ENCODE measurements at regions not wholly inside any gene's neighbourhood (a gene's known extent, or its start where the extent isn't known, plus 50 kb on each side); places are given as distances from the start of the nearest gene placed in this dataset.

- H3K9me3 ChIP-seq (ENCODE audit: low read depth, low read length, poor library complexity, severe bottlenecking) = no peaks in the 10 kb centered on the region
- H3K36me3 ChIP-seq (ENCODE audit: insufficient read depth, low read length, poor library complexity, severe bottlenecking) = no peaks in the 10 kb centered on the region
- no peaks in the 10 kb centered on the region for H3K4me1 ChIP-seq (ENCODE audit: insufficient read depth, low read length, poor library complexity, severe bottlenecking)
- ChIA-PET POLR2A (ENCODE audit: low non-redundant PET) (no interaction called here), CTCF (no interaction called here)
- BruUV-seq (replicated peaks) = no TSS peak
- H3K4me3 ChIP-seq (ENCODE audit: low read depth, low read length, poor library complexity, severe bottlenecking) = no peak overlapping the region
- DNase-seq (ENCODE audit: low spot score) = no peak
- intact Hi-C loops (cut with micrococcal nuclease; ENCODE audit: unreplicated experiment) = no loop called here
- H3K27ac ChIP-seq (ENCODE audit: low read depth, low read length, poor library complexity, severe bottlenecking) = no peak overlapping the region
- TF ChIP-seq EZH2 (IDR thresholded peaks at IDR 0.05; ENCODE audit: borderline replicate concordance, low read depth, low read length, poor library complexity, severe bottlenecking) (no peak), CTCF (conservative IDR thresholded peaks at IDR 0.05; ENCODE audit: low read depth, low read length) (no peak)
- H3K27me3 ChIP-seq (replicated peaks; ENCODE audit: insufficient read depth, low read depth, low read length, poor library complexity) = no peaks in the 10 kb centered on the region
These were observed 68.2 kb upstream of the GK2 start for GRCh38 chr4:79476196-79476595.

GRCh38 chr4:79473439-79473724 is 65.4 kb upstream of the GK2 start:
- no peaks in the 10 kb centered on the region for H3K36me3 ChIP-seq (ENCODE audit: insufficient read depth, low read length, poor library complexity, severe bottlenecking)
- TF ChIP-seq EZH2 (IDR thresholded peaks at IDR 0.05; ENCODE audit: borderline replicate concordance, low read depth, low read length, poor library complexity, severe bottlenecking) (no peak), CTCF (conservative IDR thresholded peaks at IDR 0.05; ENCODE audit: low read depth, low read length) (no peak)
- H3K4me3 ChIP-seq (ENCODE audit: low read depth, low read length, poor library complexity, severe bottlenecking) = no peak overlapping the region
- intact Hi-C loops (cut with micrococcal nuclease; ENCODE audit: unreplicated experiment) = no loop called here
- no peaks in the 10 kb centered on the region for H3K4me1 ChIP-seq (ENCODE audit: insufficient read depth, low read length, poor library complexity, severe bottlenecking)
- CTCF ChIA-PET = no interaction called here
- H3K27me3 ChIP-seq (replicated peaks; ENCODE audit: insufficient read depth, low read depth, low read length, poor library complexity) = no peaks in the 10 kb centered on the region
- H3K27ac ChIP-seq (ENCODE audit: low read depth, low read length, poor library complexity, severe bottlenecking) = no peak overlapping the region
- DNase-seq (ENCODE audit: low spot score) = no peak
- no TSS peak for BruUV-seq (replicated peaks)
- POLR2A ChIA-PET (ENCODE audit: low non-redundant PET) = no interaction called here
- H3K9me3 ChIP-seq (ENCODE audit: low read depth, low read length, poor library complexity, severe bottlenecking) = no peaks in the 10 kb centered on the region

GRCh38 chr4:79472693-79473438 is 64.8 kb upstream of the GK2 start:
- no peak for DNase-seq (ENCODE audit: low spot score)
- no TSS peak for BruUV-seq (replicated peaks)
- Histone ChIP-seq H3K27ac (ENCODE audit: low read depth, low read length, poor library complexity, severe bottlenecking) (no peak overlapping the region), H3K4me1 (ENCODE audit: insufficient read depth, low read length, poor library complexity, severe bottlenecking) (no peaks in the 10 kb centered on the region), H3K36me3 (ENCODE audit: insufficient read depth, low read length, poor library complexity, severe bottlenecking) (no peaks in the 10 kb centered on the region), H3K27me3 (replicated peaks; ENCODE audit: insufficient read depth, low read depth, low read length, poor library complexity) (no peaks in the 10 kb centered on the region), H3K4me3 (ENCODE audit: low read depth, low read length, poor library complexity, severe bottlenecking) (no peak overlapping the region), H3K9me3 (ENCODE audit: low read depth, low read length, poor library complexity, severe bottlenecking) (no peaks in the 10 kb centered on the region)
- no peak for TF ChIP-seq EZH2 (IDR thresholded peaks at IDR 0.05; ENCODE audit: borderline replicate concordance, low read depth, low read length, poor library complexity, severe bottlenecking)
- TF ChIP-seq CTCF (conservative IDR thresholded peaks at IDR 0.05; ENCODE audit: low read depth, low read length) = no peak
- POLR2A ChIA-PET (ENCODE audit: low non-redundant PET) = no interaction called here
- intact Hi-C loops (cut with micrococcal nuclease; ENCODE audit: unreplicated experiment) = no loop called here
- CTCF ChIA-PET = no interaction called here

All from A673 (cell line).